Esophagus squamous epithelium (tissue), 5 donors: ENCODE measurements at regions not wholly inside any gene's neighbourhood (a gene's known extent, or its start where the extent isn't known, plus 50 kb on each side); places are given as distances from the start of the nearest gene placed in this dataset.

Experiments
- DNase-seq: peaks from one replicate; lab custom pipeline; 2025; lab: John Stamatoyannopoulos, UW
- H3K27ac ChIP-seq, 4 donors: fragments of 200-600 bp; sonication (generic); one replicate each; pipeline ENCODE4 v1.5.1; 2016 to 2019; ENCODE audit warnings: mild to moderate bottlenecking in 1 of 4
- H3K27me3 ChIP-seq, 4 donors: fragments of 200-600 bp; sonication (generic); 1 replicate in 3 of 4; 2 replicates in 1 of 4; pipeline versions ENCODE4 v1.5.1 to v1.6.0; 2017 to 2021; ENCODE audit warnings: antibody characterized with exemption in 1 of 4
- H3K36me3 ChIP-seq, 3 donors: fragments of 200-600 bp; sonication (generic); one replicate each; pipeline ENCODE4 v1.5.1; 2016 to 2019
- H3K4me1 ChIP-seq, 3 donors: fragments of 200-600 bp; sonication (generic); one replicate each; pipeline ENCODE4 v1.5.1; 2017 to 2019
- H3K4me3 ChIP-seq, 4 donors: fragments of 200-600 bp; sonication (generic); 1 replicate in 3 of 4; 2 replicates in 1 of 4; pipeline ENCODE4 v1.5.1; 2016 to 2019; ENCODE audit warnings: mild to moderate bottlenecking in 2 of 4, moderate library complexity in 1 of 4
- H3K9me3 ChIP-seq, 3 donors: fragments of 200-600 bp; sonication (generic); one replicate each; pipeline ENCODE4 v1.5.1; 2016 to 2019
- CTCF ChIP-seq, 6 experiments: fragments of 450-650 bp in 4 of 6; fragments of 200-600 bp in 2 of 6; sonication (generic) in 2 of 6; IDR thresholded peaks; one replicate each; pipeline ENCODE4 v1.5.1; 2016 to 2019; ENCODE audit warnings: antibody characterized with exemption in 6 of 6, mild to moderate bottlenecking in 4 of 6, moderate library complexity in 4 of 6
- POLR2A ChIP-seq, 4 donors: fragments of 450-650 bp; IDR thresholded peaks; one replicate each; pipeline ENCODE4 v1.6.1; 2017; ENCODE audit warnings: antibody characterized with exemption in 4 of 4, mild to moderate bottlenecking in 4 of 4, moderate library complexity in 3 of 4
- WGBS, 2 donors: methylation state at CpG; one replicate each; pipeline ENCODE4 v1.1.5; 2018; 5-methylcytosine and 5-hydroxymethylcytosine counted together
- intact Hi-C: fragments of 100-400 bp; cut with DNase I; formaldehyde crosslinking; loops from one replicate; pipeline ENCODE4 v1.15.0; 2022
- donor health status: DM: yes; HTN: yes; CAD: no.

GRCh38 chr16:66224626-66225025 is 141.9 kb upstream of the CDH5 start:
- no peak for TF ChIP-seq POLR2A (IDR thresholded peaks at IDR 0.05)
- TF ChIP-seq CTCF (IDR thresholded peaks at IDR 0.05): no peak
- WGBS, 2 donors: 46 to 50% methylated on average over 6 to 8 of the region's 8 CpGs
- Histone ChIP-seq H3K27me3 (no peaks in the 10 kb centered on the region), H3K4me1 (no peaks in the 10 kb centered on the region), H3K27ac (no peak overlapping the region), H3K36me3 (no peaks in the 10 kb centered on the region), H3K4me3 (no peak overlapping the region), H3K9me3 (no peaks in the 10 kb centered on the region)
- intact Hi-C loops: no loop called here
- no peak for DNase-seq

- no peaks in the 10 kb centered on the region for H3K4me1 ChIP-seq
- intact Hi-C loops: no loop called here
- DNase-seq: no peak
- H3K9me3 ChIP-seq: no peaks in the 10 kb centered on the region
- TF ChIP-seq POLR2A (IDR thresholded peaks at IDR 0.05) (no peak), CTCF (IDR thresholded peaks at IDR 0.05) (no peak)
- H3K27ac ChIP-seq: no peak overlapping the region
- no peak overlapping the region for H3K4me3 ChIP-seq
- H3K27me3 ChIP-seq: no peaks in the 10 kb centered on the region
- no peaks in the 10 kb centered on the region for H3K36me3 ChIP-seq
- WGBS, 2 donors: 54 to 65% methylated on average over 2 of the region's 2 CpGs
Measured at GRCh38 chr16:66224186-66224585, 142.3 kb upstream of the CDH5 start.

DNA sequence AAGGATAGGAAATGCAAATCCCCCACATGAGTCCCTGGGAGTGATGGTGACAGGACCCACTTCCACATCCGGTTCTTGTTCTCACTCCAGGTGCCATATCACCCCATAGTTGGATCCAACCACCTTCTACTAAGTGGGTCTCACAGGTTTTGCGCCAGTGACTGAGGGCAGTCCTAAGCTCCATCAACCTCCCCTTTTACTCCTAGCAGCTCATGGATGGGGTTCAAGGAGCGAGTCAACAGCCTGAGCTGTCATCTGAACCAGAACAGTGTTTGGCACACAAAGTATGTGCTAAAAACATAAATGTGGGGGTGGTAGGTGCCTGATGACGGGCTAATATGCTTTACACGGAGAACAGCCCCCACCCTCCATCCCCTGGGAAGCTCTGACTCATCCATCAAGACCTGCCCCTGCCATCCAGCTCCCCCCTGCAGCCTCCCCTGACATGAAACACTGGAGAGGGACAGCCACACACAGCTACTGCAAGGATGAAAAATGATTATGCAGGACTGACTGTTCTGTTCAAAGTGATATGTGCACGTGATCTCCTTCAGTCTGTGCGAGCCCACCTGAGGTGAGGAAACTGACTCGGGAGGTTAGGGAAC is 143.2 kb upstream of the CDH5 start:
- Histone ChIP-seq H3K27me3 (no peaks in the 10 kb centered on the region), H3K36me3 (no peaks in the 10 kb centered on the region), H3K27ac (no peak overlapping the region), H3K9me3 (no peaks in the 10 kb centered on the region), H3K4me3 (no peak overlapping the region), H3K4me1 (no peaks in the 10 kb centered on the region)
- no peak for TF ChIP-seq POLR2A (IDR thresholded peaks at IDR 0.05)
- TF ChIP-seq CTCF (IDR thresholded peaks at IDR 0.05): no peak
- no peak for DNase-seq
- WGBS, 2 donors: 55 to 59% methylated on average over 4 to 8 of the region's 8 CpGs
- intact Hi-C loops: no loop called here

- no peaks in the 10 kb centered on the region for H3K9me3 ChIP-seq
- H3K36me3 ChIP-seq: no peaks in the 10 kb centered on the region
- no peak for DNase-seq
- H3K27ac ChIP-seq: no peak overlapping the region
- intact Hi-C loops: no loop called here
- no peak overlapping the region for H3K4me3 ChIP-seq
- no peaks in the 10 kb centered on the region for H3K27me3 ChIP-seq
- TF ChIP-seq POLR2A (IDR thresholded peaks at IDR 0.05) (no peak), CTCF (IDR thresholded peaks at IDR 0.05) (no peak)
- no peaks in the 10 kb centered on the region for H3K4me1 ChIP-seq
- WGBS, 2 donors: 20% methylated on average over 1 of the region's 1 CpG; no CpG with 5 or more reads in 1 of the 2 donors
Measured at GRCh38 chr16:66222756-66223155, 143.7 kb upstream of the CDH5 start.

- intact Hi-C loops: no loop called here
- TF ChIP-seq CTCF (IDR thresholded peaks at IDR 0.05): no peak
- no peak for TF ChIP-seq POLR2A (IDR thresholded peaks at IDR 0.05)
- no peak overlapping the region for H3K27ac ChIP-seq
- H3K36me3 ChIP-seq: no peaks in the 10 kb centered on the region
- no peak for DNase-seq
- H3K27me3 ChIP-seq: no peaks in the 10 kb centered on the region
- 66 to 75% methylated on average over 4 to 6 of the region's 6 CpGs for WGBS, 2 donors
- H3K9me3 ChIP-seq: no peaks in the 10 kb centered on the region
- H3K4me1 ChIP-seq: no peaks in the 10 kb centered on the region
- H3K4me3 ChIP-seq: no peak overlapping the region
Measured at GRCh38 chr16:66220702-66221101, 145.8 kb upstream of the CDH5 start.
